Spinal cord (tissue), 9 donors: ENCODE measurements at regions not wholly inside any gene's neighbourhood (a gene's known extent, or its start where the extent isn't known, plus 50 kb on each side); places are given as distances from the start of the nearest gene placed in this dataset.
A peak's percentile ranks its signal among the peaks of the same experiment; 100 is the strongest.

ENCODE experiments used
- DNase-seq, 6 donors: peaks; one replicate each; pipeline versions ENCODE4 v3.0.0 to v3.0.0-alpha.2; 2013 to 2015; ENCODE audit warnings: low spot score in 6 of 6, low read depth in 4 of 6
- H3K27ac ChIP-seq: one replicate; pipeline ENCODE4 v1.5.1; 2013; ENCODE audit warnings: low read depth, low read length, control low read depth
- H3K27me3 ChIP-seq: one replicate; pipeline ENCODE4 v1.6.1; 2013; ENCODE audit warnings: low read length; ENCODE audit not compliant: control insufficient read depth, insufficient read depth
- H3K36me3 ChIP-seq: one replicate; pipeline ENCODE4 v1.6.1; 2013; ENCODE audit warnings: low read length; ENCODE audit not compliant: control insufficient read depth, insufficient read depth
- H3K4me1 ChIP-seq: one replicate; pipeline ENCODE4 v1.6.1; 2013; ENCODE audit warnings: low read length; ENCODE audit not compliant: control insufficient read depth, insufficient read depth
- H3K4me3 ChIP-seq: one replicate; pipeline ENCODE4 v1.5.1; 2013; ENCODE audit warnings: low read depth, low read length, control low read depth
- H3K9me3 ChIP-seq: one replicate; pipeline ENCODE4 v1.6.1; 2013; ENCODE audit warnings: low read length; ENCODE audit not compliant: control insufficient read depth, insufficient read depth
- WGBS: methylation state at CpG from one replicate; pipeline ENCODE4 v1.1.5; 2013; ENCODE audit warnings: missing lambda C conversion rate; ENCODE audit not compliant: insufficient coverage; 5-methylcytosine and 5-hydroxymethylcytosine counted together
- donor health status: healthy.

GRCh38 chr12:115230606-115231005 lies 546.6 kb upstream of the TBX3 start:
- Histone ChIP-seq H3K27ac (no peak overlapping the region), H3K4me1 (peaks cover 3% of the 10 kb centered on the region), H3K36me3 (no peaks in the 10 kb centered on the region), H3K27me3 (no peaks in the 10 kb centered on the region), H3K9me3 (no peaks in the 10 kb centered on the region), H3K4me3 (no peak overlapping the region)
- WGBS: 7% methylated on average over 2 of the region's 6 CpGs
- DNase-seq: peak in 1 of 6 donors; percentile 14

- Histone ChIP-seq H3K9me3 (no peaks in the 10 kb centered on the region), H3K4me1 (peaks cover 3% of the 10 kb centered on the region), H3K36me3 (no peaks in the 10 kb centered on the region), H3K27ac (no peak overlapping the region), H3K4me3 (no peak overlapping the region), H3K27me3 (no peaks in the 10 kb centered on the region)
- DNase-seq: no peak
- WGBS: 90% methylated on average over 4 of the region's 4 CpGs
These were observed 545.5 kb upstream of the TBX3 start for GRCh38 chr12:115229517-115229916.

DNA sequence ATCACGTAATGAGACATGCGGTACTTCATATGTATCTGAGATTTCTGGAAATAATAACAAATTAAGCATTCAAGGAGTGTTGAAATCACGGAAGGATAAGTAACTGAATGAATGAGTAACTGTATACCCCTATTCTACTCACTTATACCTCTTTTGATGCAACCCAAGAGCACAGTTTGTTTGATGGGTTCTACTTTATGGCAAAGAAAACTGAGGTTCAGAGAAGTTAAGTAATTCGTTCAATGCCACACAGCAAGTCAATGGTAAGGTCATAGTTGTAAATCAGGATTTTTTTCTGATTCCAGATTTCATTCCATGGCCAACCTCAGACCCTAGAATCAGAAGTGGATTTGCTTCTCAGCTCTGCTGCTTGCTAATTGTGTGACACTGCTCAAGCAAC lies 544.5 kb upstream of the TBX3 start:
- Histone ChIP-seq H3K27me3 (no peaks in the 10 kb centered on the region), H3K4me3 (no peak overlapping the region), H3K36me3 (no peaks in the 10 kb centered on the region), H3K4me1 (peaks cover 3% of the 10 kb centered on the region), H3K27ac (no peak overlapping the region), H3K9me3 (no peaks in the 10 kb centered on the region)
- no peak for DNase-seq
- no CpG with 5 or more reads among the region's 4 CpGs for WGBS

- no peak for DNase-seq
- peaks cover 3% of the 10 kb centered on the region for H3K4me1 ChIP-seq
- no peak overlapping the region for H3K4me3 ChIP-seq
- H3K36me3 ChIP-seq: no peaks in the 10 kb centered on the region
- 90% methylated on average over 4 of the region's 4 CpGs for WGBS
- H3K27ac ChIP-seq: no peak overlapping the region
- no peaks in the 10 kb centered on the region for H3K9me3 ChIP-seq
- H3K27me3 ChIP-seq: no peaks in the 10 kb centered on the region
These were observed 543.2 kb upstream of the TBX3 start for GRCh38 chr12:115227137-115227615.

DNA sequence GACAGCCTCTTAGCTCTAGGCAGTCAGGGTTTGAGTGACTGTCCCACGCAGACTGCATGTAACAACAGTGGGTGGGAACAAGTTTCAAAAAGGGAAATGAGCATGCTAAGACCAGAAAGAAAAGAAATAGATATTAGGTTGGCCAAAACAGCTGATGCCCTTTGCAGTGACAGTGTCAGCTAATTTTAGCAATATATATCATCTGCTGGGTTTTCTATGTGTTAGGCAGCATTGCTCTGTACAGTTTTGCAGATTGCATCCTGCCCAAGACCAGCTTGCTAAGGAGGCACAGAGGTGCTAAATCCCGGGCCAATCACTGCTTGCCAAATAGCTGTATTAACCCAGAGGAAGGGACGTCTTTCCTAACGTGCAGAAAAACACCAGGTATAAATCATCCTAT lies 541.9 kb upstream of the TBX3 start:
- Histone ChIP-seq H3K4me1 (peaks cover 3% of the 10 kb centered on the region), H3K27ac (no peak overlapping the region), H3K4me3 (no peak overlapping the region), H3K36me3 (no peaks in the 10 kb centered on the region), H3K27me3 (no peaks in the 10 kb centered on the region), H3K9me3 (no peaks in the 10 kb centered on the region)
- DNase-seq: no peak
- WGBS: no CpG with 5 or more reads among the region's 4 CpGs

GRCh38 chr12:115223991-115224390 lies 540.0 kb upstream of the TBX3 start:
- H3K27ac ChIP-seq: no peak overlapping the region
- no peaks in the 10 kb centered on the region for H3K36me3 ChIP-seq
- no peak for DNase-seq
- H3K4me3 ChIP-seq: no peak overlapping the region
- H3K4me1 ChIP-seq: no peaks in the 10 kb centered on the region
- no peaks in the 10 kb centered on the region for H3K27me3 ChIP-seq
- 60% methylated on average over 1 of the region's 4 CpGs for WGBS
- H3K9me3 ChIP-seq: no peaks in the 10 kb centered on the region

- no peak overlapping the region for H3K27ac ChIP-seq
- no peaks in the 10 kb centered on the region for H3K4me1 ChIP-seq
- 94% methylated on average over 2 of the region's 4 CpGs for WGBS
- no peaks in the 10 kb centered on the region for H3K9me3 ChIP-seq
- H3K27me3 ChIP-seq: no peaks in the 10 kb centered on the region
- no peak for DNase-seq
- H3K36me3 ChIP-seq: no peaks in the 10 kb centered on the region
- no peak overlapping the region for H3K4me3 ChIP-seq
These were observed 539.3 kb upstream of the TBX3 start for GRCh38 chr12:115223322-115223721.

DNA sequence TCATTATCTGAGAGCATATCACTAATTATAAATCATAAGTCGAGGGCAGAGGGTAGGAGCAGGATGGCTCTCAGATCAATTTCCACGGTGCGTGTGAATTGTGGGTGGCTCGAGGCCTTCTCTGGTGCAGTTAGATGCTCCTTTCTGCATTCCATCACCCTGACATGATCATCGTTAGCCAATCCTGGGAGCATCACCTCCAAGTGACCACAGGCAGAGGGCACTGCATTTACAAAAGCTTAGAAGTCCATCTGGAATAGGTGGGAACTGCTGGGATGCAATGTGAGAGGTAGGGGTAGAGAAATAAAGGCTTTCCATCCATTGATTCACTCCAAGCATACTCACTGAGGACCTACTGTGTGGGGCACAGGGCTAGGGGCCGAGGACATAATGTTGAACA lies 538.2 kb upstream of the TBX3 start:
- no peaks in the 10 kb centered on the region for H3K36me3 ChIP-seq
- no peak for DNase-seq
- no peak overlapping the region for H3K4me3 ChIP-seq
- no peaks in the 10 kb centered on the region for H3K4me1 ChIP-seq
- no peak overlapping the region for H3K27ac ChIP-seq
- H3K9me3 ChIP-seq: no peaks in the 10 kb centered on the region
- WGBS: 82% methylated on average over 5 of the region's 6 CpGs
- H3K27me3 ChIP-seq: no peaks in the 10 kb centered on the region

GRCh38 chr12:115216301-115216700 lies 532.3 kb upstream of the TBX3 start:
- no peak overlapping the region for H3K4me3 ChIP-seq
- peaks cover 6% of the 10 kb centered on the region for H3K4me1 ChIP-seq
- WGBS: 67% methylated on average over 1 of the region's 5 CpGs
- H3K27me3 ChIP-seq: no peaks in the 10 kb centered on the region
- H3K36me3 ChIP-seq: no peaks in the 10 kb centered on the region
- DNase-seq: no peak
- H3K27ac ChIP-seq: no peak overlapping the region
- no peaks in the 10 kb centered on the region for H3K9me3 ChIP-seq

DNA sequence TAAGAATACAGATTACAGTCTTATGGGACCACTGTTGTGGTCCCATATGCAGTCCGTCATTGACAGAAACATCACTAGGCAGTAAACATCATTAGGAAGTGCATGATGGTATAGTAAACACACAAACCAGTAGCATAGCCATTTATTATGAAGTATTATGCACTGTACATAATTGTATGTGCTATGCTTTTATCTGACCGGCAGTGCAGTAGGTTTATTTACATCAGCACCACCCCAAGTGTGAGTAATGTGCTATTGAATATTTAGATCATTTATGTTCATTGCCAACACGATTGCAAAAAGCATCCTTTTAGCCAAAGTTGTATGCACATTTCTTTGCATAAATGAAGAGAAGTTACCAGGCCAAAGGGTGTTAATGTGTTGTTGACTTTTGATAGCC lies 531.6 kb upstream of the TBX3 start:
- peaks cover 6% of the 10 kb centered on the region for H3K4me1 ChIP-seq
- WGBS: no CpG with 5 or more reads among the region's 3 CpGs
- H3K4me3 ChIP-seq: no peak overlapping the region
- H3K9me3 ChIP-seq: no peaks in the 10 kb centered on the region
- no peak overlapping the region for H3K27ac ChIP-seq
- no peaks in the 10 kb centered on the region for H3K27me3 ChIP-seq
- no peak for DNase-seq
- no peaks in the 10 kb centered on the region for H3K36me3 ChIP-seq
